ENCODE measurements at regions not wholly inside any gene's neighbourhood (a gene's known extent, or its start where the extent isn't known, plus 50 kb on each side); places are given as distances from the start of the nearest gene placed in this dataset.

GRCh38 chr13:59423708-59424340 is 739.9 kb downstream of the DIAPH3 start:
- no peak overlapping the region for H3K27ac ChIP-seq
- no peaks in the 10 kb centered on the region for H3K27me3 ChIP-seq
- no peak for TF ChIP-seq CTCF (IDR thresholded peaks at IDR 0.05)
- no peak for TF ChIP-seq POLR2A (IDR thresholded peaks at IDR 0.05)
- no peak for DNase-seq
- no peaks in the 10 kb centered on the region for H3K4me1 ChIP-seq
- no peaks in the 10 kb centered on the region for H3K9me3 ChIP-seq
- no peaks in the 10 kb centered on the region for H3K36me3 ChIP-seq
- no peak overlapping the region for H3K4me3 ChIP-seq

GRCh38 chr13:59424661-59425060 is 739.1 kb downstream of the DIAPH3 start:
- DNase-seq: no peak
- Histone ChIP-seq H3K36me3 (no peaks in the 10 kb centered on the region), H3K27ac (no peak overlapping the region), H3K4me3 (no peak overlapping the region), H3K27me3 (no peaks in the 10 kb centered on the region), H3K4me1 (no peaks in the 10 kb centered on the region), H3K9me3 (no peaks in the 10 kb centered on the region)
- no peak for TF ChIP-seq POLR2A (IDR thresholded peaks at IDR 0.05)
- no peak for TF ChIP-seq CTCF (IDR thresholded peaks at IDR 0.05)

GRCh38 chr13:59425211-59425741 is 738.5 kb downstream of the DIAPH3 start:
- Histone ChIP-seq H3K27ac (no peak overlapping the region), H3K4me3 (no peak overlapping the region), H3K36me3 (no peaks in the 10 kb centered on the region), H3K9me3 (no peaks in the 10 kb centered on the region), H3K4me1 (no peaks in the 10 kb centered on the region), H3K27me3 (no peaks in the 10 kb centered on the region)
- TF ChIP-seq CTCF (IDR thresholded peaks at IDR 0.05) (no peak), POLR2A (IDR thresholded peaks at IDR 0.05) (no peak)
- DNase-seq: no peak

GRCh38 chr13:59435024-59435423 is 728.7 kb downstream of the DIAPH3 start:
- Histone ChIP-seq H3K27ac (no peak overlapping the region), H3K4me3 (no peak overlapping the region), H3K27me3 (no peaks in the 10 kb centered on the region), H3K4me1 (no peaks in the 10 kb centered on the region), H3K9me3 (no peaks in the 10 kb centered on the region), H3K36me3 (no peaks in the 10 kb centered on the region)
- DNase-seq: no peak
- TF ChIP-seq POLR2A (IDR thresholded peaks at IDR 0.05): no peak
- TF ChIP-seq CTCF (IDR thresholded peaks at IDR 0.05): no peak

GRCh38 chr13:59437544-59438301 is 726.0 kb downstream of the DIAPH3 start:
- Histone ChIP-seq H3K36me3 (no peaks in the 10 kb centered on the region), H3K27me3 (no peaks in the 10 kb centered on the region), H3K27ac (no peak overlapping the region), H3K4me1 (no peaks in the 10 kb centered on the region), H3K9me3 (no peaks in the 10 kb centered on the region), H3K4me3 (no peak overlapping the region)
- no peak for DNase-seq
- no peak for TF ChIP-seq CTCF (IDR thresholded peaks at IDR 0.05)
- TF ChIP-seq POLR2A (IDR thresholded peaks at IDR 0.05): no peak

Measured in Peyer's patch (tissue), 4 donors.